ENCODE measurements at regions not wholly inside any gene's neighbourhood (a gene's known extent, or its start where the extent isn't known, plus 50 kb on each side); places are given as distances from the start of the nearest gene placed in this dataset.

- no peak for ATAC-seq
- no peak for TF ChIP-seq SNAI2 (CRISPR knock-in tag; IDR thresholded peaks at IDR 0.05)
- TF ChIP-seq ISL1 (CRISPR knock-in tag; IDR thresholded peaks at IDR 0.05), result no peak
- no peak for TF ChIP-seq ZC3H10 (CRISPR knock-in tag; IDR thresholded peaks at IDR 0.05)
- TF ChIP-seq POU6F1 (CRISPR knock-in tag; IDR thresholded peaks at IDR 0.05; ENCODE audit: borderline replicate concordance, low read depth), result no peak
Measured at GRCh38 chr13:56773148-56773547, 367.6 kb upstream of the PRR20A start.

GRCh38 chr13:56789527-56789926, 351.2 kb upstream of the PRR20A start:
- ATAC-seq, result no peak
- TF ChIP-seq ZNF8 (CRISPR knock-in tag; IDR thresholded peaks at IDR 0.05), result no peak
- no peak for TF ChIP-seq ZNF70 (CRISPR knock-in tag; IDR thresholded peaks at IDR 0.05)
- TF ChIP-seq SNAI2 (CRISPR knock-in tag; IDR thresholded peaks at IDR 0.05), result no peak
- no peak for TF ChIP-seq CSRNP3 (CRISPR knock-in tag; IDR thresholded peaks at IDR 0.05)

- no peak for ATAC-seq
- no peak for TF ChIP-seq ZFP30 (CRISPR knock-in tag; IDR thresholded peaks at IDR 0.05)
- TF ChIP-seq ARNTL (CRISPR knock-in tag; IDR thresholded peaks at IDR 0.05; ENCODE audit: borderline replicate concordance, low read depth), result no peak
- no peak for TF ChIP-seq ESRRG (CRISPR knock-in tag; IDR thresholded peaks at IDR 0.05)
- TF ChIP-seq SNAI2 (CRISPR knock-in tag; IDR thresholded peaks at IDR 0.05), result no peak
- TF ChIP-seq BACH2 (CRISPR knock-in tag; IDR thresholded peaks at IDR 0.05; ENCODE audit: borderline replicate concordance), result no peak
- TF ChIP-seq ZNF8 (CRISPR knock-in tag; IDR thresholded peaks at IDR 0.05), result no peak
- no peak for TF ChIP-seq TOX (CRISPR knock-in tag; IDR thresholded peaks at IDR 0.05; ENCODE audit: borderline replicate concordance)
- TF ChIP-seq ZC3H10 (CRISPR knock-in tag; IDR thresholded peaks at IDR 0.05), result no peak
- no peak for TF ChIP-seq POU6F1 (CRISPR knock-in tag; IDR thresholded peaks at IDR 0.05; ENCODE audit: borderline replicate concordance, low read depth)
- TF ChIP-seq CSDC2 (CRISPR knock-in tag; IDR thresholded peaks at IDR 0.05), result no peak
- TF ChIP-seq ZNF70 (CRISPR knock-in tag; IDR thresholded peaks at IDR 0.05), result no peak
- TF ChIP-seq TSHZ2 (CRISPR knock-in tag; IDR thresholded peaks at IDR 0.05), result no peak
- TF ChIP-seq TCF4 (CRISPR knock-in tag; IDR thresholded peaks at IDR 0.05; ENCODE audit: borderline replicate concordance), result no peak
- TF ChIP-seq PPARA (CRISPR knock-in tag; IDR thresholded peaks at IDR 0.05; ENCODE audit: borderline replicate concordance), result no peak
- no peak for TF ChIP-seq PATZ1 (CRISPR knock-in tag; IDR thresholded peaks at IDR 0.05; ENCODE audit: borderline replicate concordance)
Measured at GRCh38 chr13:56837161-56837560, 303.6 kb upstream of the PRR20A start.

GRCh38 chr13:56850852-56851251, 289.9 kb upstream of the PRR20A start:
- ATAC-seq, result no peak
- TF ChIP-seq PPARA (CRISPR knock-in tag; IDR thresholded peaks at IDR 0.05; ENCODE audit: borderline replicate concordance) (no peak), POU6F1 (CRISPR knock-in tag; IDR thresholded peaks at IDR 0.05; ENCODE audit: borderline replicate concordance, low read depth) (no peak), ZFP3 (CRISPR knock-in tag; IDR thresholded peaks at IDR 0.05) (no peak), BACH2 (CRISPR knock-in tag; IDR thresholded peaks at IDR 0.05; ENCODE audit: borderline replicate concordance) (no peak), PATZ1 (CRISPR knock-in tag; IDR thresholded peaks at IDR 0.05; ENCODE audit: borderline replicate concordance) (no peak), CSRNP3 (CRISPR knock-in tag; IDR thresholded peaks at IDR 0.05) (no peak), GLIS3 (CRISPR knock-in tag; IDR thresholded peaks at IDR 0.05) (no peak), ZNF565 (CRISPR knock-in tag; conservative IDR thresholded peaks at IDR 0.05; ENCODE audit: low read depth) (no peak), TOX (CRISPR knock-in tag; IDR thresholded peaks at IDR 0.05; ENCODE audit: borderline replicate concordance) (no peak), TCF4 (CRISPR knock-in tag; IDR thresholded peaks at IDR 0.05; ENCODE audit: borderline replicate concordance) (no peak), ZFP30 (CRISPR knock-in tag; IDR thresholded peaks at IDR 0.05) (no peak), ZNF8 (CRISPR knock-in tag; IDR thresholded peaks at IDR 0.05) (no peak)
